Endothelial cell of umbilical vein (primary cell): ENCODE measurements at regions not wholly inside any gene's neighbourhood (a gene's known extent, or its start where the extent isn't known, plus 50 kb on each side); places are given as distances from the start of the nearest gene placed in this dataset.

ENCODE experiments used
- BruUV-seq: library from RNA; stranded (reverse); fragments of 400-500 nt; replicated peaks from 2 replicates; lab custom pipeline; 2021; lab: Mats Ljungman, UMichigan
- CTCF ChIA-PET: fragments of 300-600, 350-600 bp; sonication (Branson Sonifier 250); formaldehyde crosslinking; loops from one replicate; lab custom pipeline; 2021; ENCODE audit warnings: antibody characterized with exemption, inconsistent platforms; lab: Charles Lee
- POLR2A ChIA-PET: fragments of 300-600, 350-600 bp; sonication (Branson Sonifier 250); formaldehyde crosslinking; loops from one replicate; lab custom pipeline; 2021; ENCODE audit warnings: antibody characterized with exemption, inconsistent platforms; lab: Charles Lee
- DNase-seq: peaks from one replicate; pipeline ENCODE4 v3.0.0-alpha.2; 2011; ENCODE audit warnings: low read depth, low spot score
- FAIRE-seq: peaks from 2 replicates; lab custom pipeline; 2011; peaks lifted over from hg19 to GRCh38; lab: Jason Lieb, UNC
- H2AFZ ChIP-seq: 2 replicates; pipeline ENCODE4 v1.6.0; 2012; ENCODE audit warnings: low read depth, low read length, control low read depth, inconsistent platforms
- H3K27ac ChIP-seq: 2 replicates; pipeline ENCODE4 v1.5.1; 2011; ENCODE audit warnings: low read depth, mild to moderate bottlenecking, control low read depth, low read length, moderate library complexity; ENCODE audit not compliant: insufficient read depth
- H3K27me3 ChIP-seq, 2 experiments: 2 replicates each; pipeline versions ENCODE4 v1.6.0 to v1.6.1; 2011; ENCODE audit warnings: low read length in 2 of 2, mixed read lengths in 1 of 2; ENCODE audit not compliant: control insufficient read depth in 2 of 2, insufficient read depth in 2 of 2
- H3K36me3 ChIP-seq, 2 experiments: 2 replicates in 1 of 2; 3 replicates in 1 of 2; pipeline ENCODE4 v1.5.1; 2011; ENCODE audit warnings: low read length in 2 of 2, mild to moderate bottlenecking in 1 of 2, moderate library complexity in 1 of 2; ENCODE audit not compliant: control insufficient read depth in 2 of 2, insufficient read depth in 2 of 2; ENCODE audit errors: extremely low read depth in 1 of 2
- H3K4me1 ChIP-seq: 3 replicates; pipeline ENCODE4 v1.5.1; 2011; ENCODE audit warnings: mild to moderate bottlenecking, low read length; ENCODE audit not compliant: control insufficient read depth, insufficient read depth; ENCODE audit errors: extremely low read depth
- H3K4me2 ChIP-seq: 2 replicates; pipeline ENCODE4 v1.6.1; 2011; ENCODE audit warnings: low read length, control low read depth, mixed read lengths; ENCODE audit not compliant: insufficient read depth
- H3K4me3 ChIP-seq, 3 experiments: fragments of 200-600 bp in 1 of 3; sonication (generic), shearing (Covaris generic) in 1 of 3; replicated peaks in 1 of 3; 2 replicates each; pipeline ENCODE4 v1.5.1; 2011 to 2016; ENCODE audit warnings: control low read depth in 3 of 3, low read length in 3 of 3, mild to moderate bottlenecking in 2 of 3, inconsistent platforms in 1 of 3, low read depth in 1 of 3, moderate library complexity in 1 of 3; ENCODE audit not compliant: insufficient read depth in 1 of 3
- H3K79me2 ChIP-seq: 2 replicates; pipeline ENCODE4 v1.6.0; 2012; ENCODE audit warnings: low read length, inconsistent platforms; ENCODE audit not compliant: control insufficient read depth, insufficient read depth
- H3K9ac ChIP-seq: replicated peaks from 2 replicates; pipeline ENCODE3; 2011; ENCODE audit warnings: low read length, control low read depth; ENCODE audit not compliant: insufficient read depth; ENCODE audit errors: extremely low read depth
- H3K9me1 ChIP-seq: replicated peaks from 3 replicates; pipeline ENCODE4 v1.6.0; 2011; ENCODE audit warnings: mild to moderate bottlenecking, low read length; ENCODE audit not compliant: control insufficient read depth, insufficient read depth; ENCODE audit errors: extremely low read depth
- H3K9me3 ChIP-seq: replicated peaks from 2 replicates; pipeline ENCODE4 v1.5.1; 2012; ENCODE audit warnings: low read length, inconsistent platforms; ENCODE audit not compliant: control insufficient read depth, insufficient read depth
- H4K20me1 ChIP-seq: replicated peaks from 2 replicates; pipeline ENCODE3; 2011; ENCODE audit warnings: mild to moderate bottlenecking, low read length; ENCODE audit not compliant: control insufficient read depth, insufficient read depth; ENCODE audit errors: extremely low read depth
- EZH2 ChIP-seq: IDR thresholded peaks from 2 replicates; pipeline ENCODE4 v1.6.1; 2012; ENCODE audit warnings: borderline replicate concordance, low read depth, mild to moderate bottlenecking, moderate library complexity, low read length, inconsistent platforms; ENCODE audit not compliant: severe bottlenecking
- FOS ChIP-seq: IDR thresholded peaks from 2 replicates; pipeline ENCODE4 v1.6.1; 2011; ENCODE audit warnings: mild to moderate bottlenecking, low read length, moderate library complexity, borderline replicate concordance; ENCODE audit not compliant: insufficient read depth
- GATA2 ChIP-seq: IDR thresholded peaks from 2 replicates; pipeline ENCODE4 v1.7.0; 2011; ENCODE audit warnings: low read depth, mild to moderate bottlenecking, moderate library complexity, mixed read lengths, low read length; ENCODE audit not compliant: insufficient read length, insufficient read depth
- JUN ChIP-seq: IDR thresholded peaks from 2 replicates; pipeline ENCODE4 v1.6.1; 2011; ENCODE audit warnings: borderline replicate concordance, low read depth; ENCODE audit not compliant: insufficient read length, insufficient read depth
- MYC ChIP-seq: IDR thresholded peaks from one replicate; pipeline ENCODE4 v1.6.1; 2011; ENCODE audit warnings: mild to moderate bottlenecking, low read depth, low read length
- POLR2A ChIP-seq: IDR thresholded peaks from 2 replicates; pipeline ENCODE4 v1.6.1; 2012; ENCODE audit warnings: low read depth, mild to moderate bottlenecking, control low read depth, low read length
- POLR2AphosphoS5 ChIP-seq: IDR thresholded peaks from 2 replicates; pipeline ENCODE4 v1.6.1; 2012; ENCODE audit warnings: low read depth, mild to moderate bottlenecking, control low read depth, low read length, moderate library complexity; ENCODE audit not compliant: insufficient read depth
- dilution Hi-C: fragments of 300-500 bp; cut with MboI; formaldehyde crosslinking; loops from one replicate; pipeline ENCODE4 v1.15.0; 2019; ENCODE audit warnings: low sequenced_read_pairs; ENCODE audit not compliant: extremely low pct_ligation_motif_present
- intact Hi-C: fragments of 100-400 bp; cut with micrococcal nuclease; formaldehyde crosslinking; loops from one replicate; pipeline ENCODE4 v1.10.0; 2022
- TF ChIP-seq, protein P1 (sequence below), 2 donors: IDR thresholded peaks; 1 replicate in 1 of 2; 2 replicates in 1 of 2; pipeline ENCODE4 v1.5.1; 2011; ENCODE audit warnings: low read length in 2 of 2, mild to moderate bottlenecking in 2 of 2, moderate library complexity in 2 of 2, control low read depth in 1 of 2, inconsistent platforms in 1 of 2, low read depth in 1 of 2; ENCODE audit not compliant: insufficient read depth in 1 of 2; ENCODE audit errors: extremely low read depth in 1 of 2
- TF ChIP-seq, protein P2 (sequence below): IDR thresholded peaks from 2 replicates; pipeline ENCODE4 v1.6.1; 2011; ENCODE audit not compliant: insufficient read depth, insufficient read length

DNA sequence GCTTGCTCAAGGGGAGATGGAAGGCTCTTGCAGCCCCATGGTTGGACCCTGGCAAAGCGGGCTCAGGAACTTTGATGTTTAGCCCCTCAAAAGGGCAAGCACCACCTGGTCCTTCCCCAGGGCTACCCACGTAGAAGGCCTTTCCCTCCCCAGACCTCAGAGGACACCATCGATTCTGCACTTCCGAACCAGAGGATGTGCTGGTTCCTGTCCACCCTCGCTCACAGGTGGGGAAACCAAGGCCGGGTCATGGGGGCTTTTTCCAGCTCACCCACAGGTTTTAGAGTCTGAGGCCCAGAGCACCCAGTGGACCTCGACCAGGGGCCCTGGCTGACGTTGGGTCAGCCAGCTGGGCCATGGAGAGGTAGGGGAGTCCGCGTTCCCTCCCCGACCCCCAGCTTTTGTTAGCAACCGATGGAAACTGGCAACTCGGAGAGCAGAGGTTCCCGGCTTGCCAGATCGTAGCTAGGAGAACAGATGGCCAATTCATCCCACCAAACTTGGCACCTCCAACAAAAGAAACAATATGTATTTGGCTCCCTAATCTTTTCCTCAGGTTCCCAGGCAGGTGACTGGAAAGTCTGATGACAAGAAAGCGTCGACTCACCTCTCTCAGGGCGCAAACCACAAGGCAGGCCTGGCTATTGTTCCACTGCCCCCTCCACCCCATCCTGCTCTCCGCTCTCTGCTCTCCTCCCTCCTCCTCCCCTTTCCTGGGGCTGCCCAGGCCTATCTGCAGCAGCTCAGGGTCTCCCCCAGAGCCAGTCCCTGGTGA is 167.6 kb upstream of the SMIM23 start:
- H3K9ac ChIP-seq = no peak overlapping the region
- POLR2A ChIA-PET = no interaction called here
- H3K36me3 ChIP-seq = no peaks in the 10 kb centered on the region
- no peaks in the 10 kb centered on the region for H3K9me3 ChIP-seq
- no TSS peak for BruUV-seq
- no peak overlapping the region for H3K4me2 ChIP-seq
- CTCF ChIA-PET = interaction anchor here (1.2 kb wide), 1 partner anchor 12 kb away, joined by 3 read pairs; no protein-coding TSS in a partner anchor
- H3K79me2 ChIP-seq = no peaks in the 10 kb centered on the region
- no peak overlapping the region for H3K27ac ChIP-seq
- intact Hi-C loops = no loop called here
- DNase-seq (no peak), FAIRE-seq (no peak)
- H3K4me1 ChIP-seq = no peaks in the 10 kb centered on the region
- no peak overlapping the region for H2AFZ ChIP-seq
- H3K27me3 ChIP-seq = peaks cover 0 to 4% of the 10 kb centered on the region in 2 experiments
- no peak overlapping the region for H3K4me3 ChIP-seq
- dilution Hi-C loops = no loop called here
- H3K9me1 ChIP-seq = no peaks in the 10 kb centered on the region
- TF ChIP-seq JUN (no peak), POLR2A (no peak), POLR2AphosphoS5 (no peak), FOS (no peak), MYC (no peak)
- H4K20me1 ChIP-seq = no peaks in the 10 kb centered on the region

DNA sequence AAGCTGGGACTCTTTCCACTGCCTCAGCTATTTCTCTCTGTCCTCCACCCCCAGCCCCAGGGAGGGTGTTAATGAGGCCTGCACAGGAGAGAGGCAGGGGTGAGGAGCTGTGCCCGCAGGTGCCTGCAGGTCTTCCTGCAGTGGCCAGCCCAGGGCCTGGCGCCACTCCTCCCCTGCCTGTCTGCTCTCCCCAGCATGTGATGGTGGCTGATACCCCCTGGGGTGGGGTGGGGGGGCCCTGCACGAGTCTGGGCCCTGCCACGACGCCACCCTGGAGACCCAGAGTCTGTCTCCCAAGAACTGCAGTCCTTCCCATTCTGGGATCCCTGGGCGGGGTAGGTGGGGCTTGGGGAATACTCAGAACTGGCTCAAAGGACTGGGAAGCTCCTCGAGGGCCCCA is 166.4 kb upstream of the SMIM23 start:
- H3K9me1 ChIP-seq = no peaks in the 10 kb centered on the region
- H3K79me2 ChIP-seq = no peaks in the 10 kb centered on the region
- H3K9ac ChIP-seq = no peak overlapping the region
- no peak overlapping the region for H3K4me3 ChIP-seq
- dilution Hi-C loops (no loop called here), intact Hi-C loops (no loop called here)
- ChIA-PET POLR2A (interaction anchor here (0.6 kb wide), 1 partner anchor 28 kb away, joined by 3 read pairs; no protein-coding TSS in a partner anchor), CTCF (interaction anchor here (1.2 kb wide), 1 partner anchor 10 kb away, joined by 3 read pairs; no protein-coding TSS in a partner anchor)
- H3K9me3 ChIP-seq = no peaks in the 10 kb centered on the region
- H2AFZ ChIP-seq = no peak overlapping the region
- H3K4me2 ChIP-seq = no peak overlapping the region
- no peak for DNase-seq
- no peaks in the 10 kb centered on the region for H3K36me3 ChIP-seq
- no TSS peak for BruUV-seq
- no peaks in the 10 kb centered on the region for H4K20me1 ChIP-seq
- H3K4me1 ChIP-seq = no peaks in the 10 kb centered on the region
- TF ChIP-seq JUN (no peak), FOS (no peak), EZH2 (no peak), MYC (no peak), GATA2 (no peak), POLR2A (no peak), POLR2AphosphoS5 (no peak)
- TF ChIP-seq, protein P1, sequence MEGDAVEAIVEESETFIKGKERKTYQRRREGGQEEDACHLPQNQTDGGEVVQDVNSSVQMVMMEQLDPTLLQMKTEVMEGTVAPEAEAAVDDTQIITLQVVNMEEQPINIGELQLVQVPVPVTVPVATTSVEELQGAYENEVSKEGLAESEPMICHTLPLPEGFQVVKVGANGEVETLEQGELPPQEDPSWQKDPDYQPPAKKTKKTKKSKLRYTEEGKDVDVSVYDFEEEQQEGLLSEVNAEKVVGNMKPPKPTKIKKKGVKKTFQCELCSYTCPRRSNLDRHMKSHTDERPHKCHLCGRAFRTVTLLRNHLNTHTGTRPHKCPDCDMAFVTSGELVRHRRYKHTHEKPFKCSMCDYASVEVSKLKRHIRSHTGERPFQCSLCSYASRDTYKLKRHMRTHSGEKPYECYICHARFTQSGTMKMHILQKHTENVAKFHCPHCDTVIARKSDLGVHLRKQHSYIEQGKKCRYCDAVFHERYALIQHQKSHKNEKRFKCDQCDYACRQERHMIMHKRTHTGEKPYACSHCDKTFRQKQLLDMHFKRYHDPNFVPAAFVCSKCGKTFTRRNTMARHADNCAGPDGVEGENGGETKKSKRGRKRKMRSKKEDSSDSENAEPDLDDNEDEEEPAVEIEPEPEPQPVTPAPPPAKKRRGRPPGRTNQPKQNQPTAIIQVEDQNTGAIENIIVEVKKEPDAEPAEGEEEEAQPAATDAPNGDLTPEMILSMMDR (IDR thresholded peaks at IDR 0.05; ENCODE audit: extremely low read depth in 1 of 2, insufficient read depth in 1 of 2, low read depth in 1 of 2, low read length in 2 of 2) = no peak
- TF ChIP-seq, protein P2, sequence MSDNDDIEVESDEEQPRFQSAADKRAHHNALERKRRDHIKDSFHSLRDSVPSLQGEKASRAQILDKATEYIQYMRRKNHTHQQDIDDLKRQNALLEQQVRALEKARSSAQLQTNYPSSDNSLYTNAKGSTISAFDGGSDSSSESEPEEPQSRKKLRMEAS = no peak
- FAIRE-seq = no peak
- peaks cover 0 to 4% of the 10 kb centered on the region in 2 experiments for H3K27me3 ChIP-seq
- no peak overlapping the region for H3K27ac ChIP-seq
